T-cell (primary cell): ENCODE measurements at regions not wholly inside any gene's neighbourhood (a gene's known extent, or its start where the extent isn't known, plus 50 kb on each side); places are given as distances from the start of the nearest gene placed in this dataset.

ENCODE experiments used
- ATAC-seq, 4 experiments: fragments of 200-7000 bp in 3 of 4; fragments of 150-1000 bp in 1 of 4; cut with Tn5 transposase; replicated peaks in 1 of 4; 1 replicate in 3 of 4; 2 replicates in 1 of 4; pipeline ENCODE4 v1.10.0; 2021; ENCODE audit warnings: moderate library complexity in 3 of 4, mild to moderate bottlenecking in 2 of 4, moderate number of reproducible peaks in 1 of 4
- CTCF ChIA-PET, 2 donors: fragments of 300-600 bp; sonication (Branson Sonifier 250); formaldehyde crosslinking; loops; one replicate each; lab custom pipeline; 2022; ENCODE audit warnings: antibody characterized with exemption in 2 of 2; lab: Charles Lee
- POLR2A ChIA-PET, 2 donors: fragments of 300-600 bp; sonication (Branson Sonifier 250); formaldehyde crosslinking; loops; one replicate each; lab custom pipeline; 2022; ENCODE audit warnings: antibody characterized with exemption in 2 of 2; lab: Charles Lee
- DNase-seq, 35 experiments: peaks; one replicate each; pipeline versions ENCODE4 v3.0.0 to v3.0.0-alpha.2; 2013 to 2023
- H3K27ac ChIP-seq: one replicate; pipeline ENCODE4 v1.5.1; 2013; ENCODE audit warnings: low read length
- H3K27me3 ChIP-seq, 2 experiments: replicated peaks in 1 of 2; 1 replicate in 1 of 2; 2 replicates in 1 of 2; pipeline versions ENCODE4 v1.6.1 to v1.7.0; 2013; ENCODE audit warnings: low read length in 1 of 2, mixed read lengths in 1 of 2; ENCODE audit not compliant: control insufficient read depth in 2 of 2, insufficient read depth in 2 of 2; ENCODE audit errors: extremely low read depth in 1 of 2
- H3K36me3 ChIP-seq, 2 donors: 1 replicate in 1 of 2; 2 replicates in 1 of 2; pipeline versions ENCODE4 v1.6.1 to v1.7.0; 2013; ENCODE audit warnings: low read length in 1 of 2; ENCODE audit not compliant: control insufficient read depth in 2 of 2, insufficient read depth in 1 of 2; ENCODE audit errors: extremely low read depth in 1 of 2
- H3K4me1 ChIP-seq, 2 experiments: 1 replicate in 1 of 2; 2 replicates in 1 of 2; pipeline versions ENCODE4 v1.6.1 to v1.7.0; 2013; ENCODE audit warnings: low read length in 2 of 2, mixed read lengths in 1 of 2; ENCODE audit not compliant: insufficient read depth in 2 of 2, control insufficient read depth in 1 of 2; ENCODE audit errors: extremely low read depth in 1 of 2
- H3K4me3 ChIP-seq, 2 donors: 1 replicate in 1 of 2; 2 replicates in 1 of 2; pipeline versions ENCODE4 v1.5.1 to v1.7.0; 2013; ENCODE audit warnings: mild to moderate bottlenecking in 2 of 2, low read length in 1 of 2, moderate library complexity in 1 of 2; ENCODE audit not compliant: control insufficient read depth in 1 of 2; ENCODE audit errors: extremely low read depth in 1 of 2
- H3K9me3 ChIP-seq: 2 replicates; pipeline ENCODE4 v1.7.0; 2013
- H3K27ac Mint-ChIP-seq, 2 donors: one replicate each; pipeline ENCODE4 v1.8.0; 2020 to 2021; ENCODE audit warnings: mild to moderate bottlenecking in 2 of 2, mixed read lengths in 2 of 2
- H3K27me3 Mint-ChIP-seq, 2 donors: one replicate each; pipeline ENCODE4 v1.8.0; 2021 to 2022; ENCODE audit warnings: mixed read lengths in 2 of 2
- H3K36me3 Mint-ChIP-seq: one replicate; pipeline ENCODE4 v1.8.0; 2021; ENCODE audit warnings: mixed read lengths
- H3K4me1 Mint-ChIP-seq, 3 donors: one replicate each; pipeline ENCODE4 v1.8.0; 2020 to 2022; ENCODE audit warnings: mixed read lengths in 3 of 3, mild to moderate bottlenecking in 1 of 3
- H3K4me3 Mint-ChIP-seq, 3 donors: one replicate each; pipeline ENCODE4 v1.8.0; 2020 to 2022; ENCODE audit warnings: mild to moderate bottlenecking in 3 of 3, mixed read lengths in 3 of 3, moderate library complexity in 3 of 3
- H3K9me3 Mint-ChIP-seq, 3 donors: one replicate each; pipeline ENCODE4 v1.8.0; 2020 to 2022; ENCODE audit warnings: mixed read lengths in 3 of 3
- WGBS: methylation state at CpG from one replicate; pipeline ENCODE4 v1.1.5; 2013; ENCODE audit warnings: missing lambda C conversion rate; ENCODE audit not compliant: insufficient coverage; 5-methylcytosine and 5-hydroxymethylcytosine counted together

GRCh38 chr7:49527182-49527581 lies 246.3 kb upstream of the VWC2 start:
- no peaks in the 10 kb centered on the region for H3K36me3 ChIP-seq
- no peaks in the 10 kb centered on the region for H3K4me1 ChIP-seq
- ChIA-PET POLR2A (no interaction called here), CTCF (no interaction called here)
- Mint-ChIP-seq H3K36me3 (no peaks in the 10 kb centered on the region), H3K4me3 (no peak overlapping the region), H3K27ac (no peak overlapping the region), H3K4me1 (no peaks in the 10 kb centered on the region), H3K9me3 (peaks cover 5 to 22% (median 6%) of the 10 kb centered on the region in 3 donors), H3K27me3 (no peaks in the 10 kb centered on the region)
- H3K27ac ChIP-seq: no peak overlapping the region
- no peak overlapping the region for H3K4me3 ChIP-seq
- DNase-seq (no peak), ATAC-seq (no peak)
- no peaks in the 10 kb centered on the region for H3K27me3 ChIP-seq
- no peaks in the 10 kb centered on the region for H3K9me3 ChIP-seq
- WGBS: no CpG with 5 or more reads among the region's 1 CpG

- H3K27ac Mint-ChIP-seq: no peak overlapping the region
- H3K36me3 Mint-ChIP-seq: no peaks in the 10 kb centered on the region
These were observed 243.0 kb upstream of the VWC2 start for GRCh38 chr7:49530481-49530880.

GRCh38 chr7:49563693-49564378 lies 209.6 kb upstream of the VWC2 start:
- Histone ChIP-seq H3K27me3 (no peaks in the 10 kb centered on the region), H3K27ac (no peak overlapping the region), H3K9me3 (no peaks in the 10 kb centered on the region), H3K4me1 (no peaks in the 10 kb centered on the region), H3K36me3 (no peaks in the 10 kb centered on the region), H3K4me3 (no peak overlapping the region)
- Mint-ChIP-seq H3K9me3 (peaks cover 23 to 41% (median 31%) of the 10 kb centered on the region in 3 donors), H3K4me3 (no peak overlapping the region), H3K27ac (no peak overlapping the region), H3K4me1 (no peaks in the 10 kb centered on the region), H3K27me3 (no peaks in the 10 kb centered on the region), H3K36me3 (no peaks in the 10 kb centered on the region)
- ChIA-PET CTCF (no interaction called here), POLR2A (no interaction called here)
- 86% methylated on average over 6 of the region's 8 CpGs for WGBS
- ATAC-seq (no peak), DNase-seq (no peak)

More at GRCh38 chr7:49530481-49530880, 243.0 kb upstream of the VWC2 start:
- ChIA-PET POLR2A (no interaction called here), CTCF (no interaction called here)
- Mint-ChIP-seq H3K4me1 (no peaks in the 10 kb centered on the region), H3K27me3 (no peaks in the 10 kb centered on the region), H3K9me3 (peaks cover 0 to 26% (median 17%) of the 10 kb centered on the region in 3 donors), H3K4me3 (no peak overlapping the region)
- no peak overlapping the region for H3K4me3 ChIP-seq
- H3K27me3 ChIP-seq: no peaks in the 10 kb centered on the region
- H3K9me3 ChIP-seq: no peaks in the 10 kb centered on the region
- no peak overlapping the region for H3K27ac ChIP-seq
- no peak for ATAC-seq
- no peaks in the 10 kb centered on the region for H3K4me1 ChIP-seq
- no peak for DNase-seq
- WGBS: no CpG with 5 or more reads among the region's 1 CpG
- H3K36me3 ChIP-seq: no peaks in the 10 kb centered on the region

- H3K4me1 ChIP-seq: no peaks in the 10 kb centered on the region
- 100% methylated on average over 2 of the region's 2 CpGs for WGBS
- H3K36me3 ChIP-seq: no peaks in the 10 kb centered on the region
- ChIA-PET CTCF (no interaction called here), POLR2A (no interaction called here)
- Mint-ChIP-seq H3K4me3 (no peak overlapping the region), H3K36me3 (no peaks in the 10 kb centered on the region), H3K27me3 (no peaks in the 10 kb centered on the region), H3K4me1 (no peaks in the 10 kb centered on the region), H3K9me3 (peaks cover 21 to 40% (median 31%) of the 10 kb centered on the region in 3 donors), H3K27ac (no peak overlapping the region)
- no peak for ATAC-seq
- H3K4me3 ChIP-seq: no peak overlapping the region
- no peaks in the 10 kb centered on the region for H3K27me3 ChIP-seq
- no peaks in the 10 kb centered on the region for H3K9me3 ChIP-seq
- no peak for DNase-seq
- H3K27ac ChIP-seq: no peak overlapping the region
These were observed 209.1 kb upstream of the VWC2 start for GRCh38 chr7:49564379-49564714.

GRCh38 chr7:49577576-49577975 lies 195.9 kb upstream of the VWC2 start:
- no peaks in the 10 kb centered on the region for H3K4me1 Mint-ChIP-seq

GRCh38 chr7:49579408-49579807 lies 194.0 kb upstream of the VWC2 start:
- DNase-seq: no peak
- ChIA-PET POLR2A (no interaction called here), CTCF (no interaction called here)
- Histone ChIP-seq H3K36me3 (no peaks in the 10 kb centered on the region), H3K9me3 (no peaks in the 10 kb centered on the region), H3K27ac (no peak overlapping the region), H3K27me3 (no peaks in the 10 kb centered on the region), H3K4me3 (no peak overlapping the region), H3K4me1 (no peaks in the 10 kb centered on the region)
- Mint-ChIP-seq H3K9me3 (peaks cover 3 to 34% (median 16%) of the 10 kb centered on the region in 3 donors), H3K4me3 (no peak overlapping the region), H3K4me1 (no peaks in the 10 kb centered on the region), H3K27me3 (no peaks in the 10 kb centered on the region), H3K27ac (no peak overlapping the region), H3K36me3 (no peaks in the 10 kb centered on the region)
- ATAC-seq: no peak
- 90% methylated on average over 5 of the region's 13 CpGs for WGBS

More at GRCh38 chr7:49577576-49577975, 195.9 kb upstream of the VWC2 start:
- Histone ChIP-seq H3K27ac (no peak overlapping the region), H3K27me3 (no peaks in the 10 kb centered on the region), H3K9me3 (no peaks in the 10 kb centered on the region), H3K4me1 (no peaks in the 10 kb centered on the region), H3K4me3 (no peak overlapping the region), H3K36me3 (no peaks in the 10 kb centered on the region)
- ATAC-seq (no peak), DNase-seq (no peak)
- ChIA-PET CTCF (no interaction called here), POLR2A (no interaction called here)
- Mint-ChIP-seq H3K9me3 (peaks cover 3 to 23% (median 22%) of the 10 kb centered on the region in 3 donors), H3K36me3 (no peaks in the 10 kb centered on the region), H3K4me3 (no peak overlapping the region), H3K27me3 (no peaks in the 10 kb centered on the region), H3K27ac (no peak overlapping the region)

- DNase-seq (no peak), ATAC-seq (no peak)
- H3K4me3 Mint-ChIP-seq: no peak overlapping the region
- no peak overlapping the region for H3K27ac Mint-ChIP-seq
- no peaks in the 10 kb centered on the region for H3K9me3 ChIP-seq
- peaks cover 3 to 34% (median 16%) of the 10 kb centered on the region in 3 donors for H3K9me3 Mint-ChIP-seq
- H3K36me3 ChIP-seq: no peaks in the 10 kb centered on the region
- H3K27me3 Mint-ChIP-seq: no peaks in the 10 kb centered on the region
- H3K27ac ChIP-seq: no peak overlapping the region
- H3K4me3 ChIP-seq: no peak overlapping the region
- no peaks in the 10 kb centered on the region for H3K4me1 ChIP-seq
- CTCF ChIA-PET: no interaction called here
- no peaks in the 10 kb centered on the region for H3K36me3 Mint-ChIP-seq
- POLR2A ChIA-PET: no interaction called here
- no peaks in the 10 kb centered on the region for H3K4me1 Mint-ChIP-seq
- WGBS: 53% methylated on average over 6 of the region's 16 CpGs
- H3K27me3 ChIP-seq: no peaks in the 10 kb centered on the region
These were observed 193.4 kb upstream of the VWC2 start for GRCh38 chr7:49580000-49580399.
